CD4-positive, alpha-beta T cell treated with Interleukin-6 at 100 ng/mL for 8 hours (primary cell): ENCODE measurements at regions not wholly inside any gene's neighbourhood (a gene's known extent, or its start where the extent isn't known, plus 50 kb on each side); places are given as distances from the start of the nearest gene placed in this dataset.

Source experiments
- DNase-seq: peaks from one replicate; pipeline ENCODE4 v3.0.0-alpha.2; 2020; ENCODE audit warnings: mixed read lengths, low spot score

DNA sequence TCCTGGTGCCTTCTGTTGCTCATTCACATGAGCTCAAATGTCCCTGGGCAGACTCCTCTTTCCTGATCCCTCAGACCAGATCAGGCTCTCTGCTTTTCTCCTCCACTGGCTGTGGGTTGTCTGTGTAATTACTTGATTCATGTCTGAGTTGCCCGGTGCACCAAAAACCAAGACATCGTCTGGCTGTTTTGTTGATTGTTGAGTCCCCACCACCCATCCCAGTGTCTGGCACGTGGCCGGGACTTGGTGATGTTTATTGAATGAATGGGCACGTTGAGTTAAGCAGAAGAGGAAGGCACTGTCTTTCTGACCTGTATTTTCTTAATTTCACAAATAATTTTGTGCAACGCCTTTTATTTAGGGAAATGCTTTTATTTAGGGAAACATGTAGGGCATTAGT lies 499.1 kb upstream of the HS6ST1 start:
- DNase-seq = no peak

DNA sequence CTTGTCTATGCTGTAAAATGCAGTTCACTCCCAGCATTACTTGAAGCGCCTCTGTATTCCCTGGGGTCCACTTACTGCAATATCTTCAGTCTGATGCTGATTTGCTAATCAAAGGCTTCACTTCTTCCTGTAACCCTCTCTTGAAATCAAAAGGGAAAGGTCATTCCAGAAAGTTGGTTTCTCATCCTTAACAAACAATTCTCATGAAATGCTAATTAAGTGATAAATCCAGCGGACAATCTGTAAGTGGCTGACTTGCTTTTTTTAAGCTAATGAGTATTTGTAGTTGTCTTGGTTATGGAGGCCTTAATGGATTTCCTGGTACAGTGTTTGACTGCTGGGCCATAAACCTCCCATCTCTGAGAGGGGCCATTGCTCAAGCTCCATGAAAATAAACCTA lies 499.6 kb upstream of the HS6ST1 start:
- DNase-seq = no peak

- DNase-seq = no peak
Observed at GRCh38 chr2:128818704-128819491, 500.2 kb upstream of the HS6ST1 start.

GRCh38 chr2:128820452-128820851 lies 501.8 kb upstream of the HS6ST1 start:
- no peak for DNase-seq

DNA sequence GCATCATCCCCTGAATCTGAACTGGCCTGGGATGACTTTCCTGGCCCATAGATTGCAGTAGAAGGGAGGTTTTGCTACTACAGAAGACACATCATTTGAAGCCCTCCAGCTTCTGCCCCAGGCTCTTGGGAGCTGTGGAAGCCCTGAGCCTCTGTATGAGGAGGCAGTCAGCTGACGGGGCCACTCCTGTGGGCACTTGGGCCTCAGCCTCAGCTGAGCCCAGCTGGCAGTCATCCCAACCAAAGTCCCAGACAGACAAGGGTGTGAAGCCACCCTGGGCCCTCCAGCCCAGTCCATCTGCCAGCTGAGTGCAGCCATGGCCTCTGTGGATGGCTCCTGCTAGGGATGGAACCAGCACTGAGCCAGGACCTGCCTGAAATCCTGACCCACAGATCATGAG lies 502.3 kb upstream of the HS6ST1 start:
- DNase-seq = no peak

GRCh38 chr2:128832946-128833663 lies 514.4 kb upstream of the HS6ST1 start:
- no peak for DNase-seq

DNA sequence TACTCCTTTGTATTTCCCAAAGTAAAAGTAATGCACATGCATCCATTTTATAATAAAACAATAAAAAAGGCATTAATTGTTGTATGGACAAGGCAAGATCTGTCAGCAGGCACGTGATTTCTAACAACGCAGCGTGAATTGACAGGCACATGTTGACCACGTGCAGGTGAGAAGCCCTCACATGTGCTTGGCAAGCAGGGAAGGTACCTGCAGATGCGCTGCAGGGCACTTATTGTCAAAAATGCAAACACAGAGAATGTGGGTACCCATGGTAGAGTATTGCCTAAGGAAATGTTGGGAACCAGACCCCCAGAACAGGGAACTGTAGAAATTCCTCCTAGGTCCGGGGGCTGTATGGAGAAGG lies 515.0 kb upstream of the HS6ST1 start:
- no peak for DNase-seq

GRCh38 chr2:128834207-128834879 lies 515.7 kb upstream of the HS6ST1 start:
- DNase-seq = no peak

DNA sequence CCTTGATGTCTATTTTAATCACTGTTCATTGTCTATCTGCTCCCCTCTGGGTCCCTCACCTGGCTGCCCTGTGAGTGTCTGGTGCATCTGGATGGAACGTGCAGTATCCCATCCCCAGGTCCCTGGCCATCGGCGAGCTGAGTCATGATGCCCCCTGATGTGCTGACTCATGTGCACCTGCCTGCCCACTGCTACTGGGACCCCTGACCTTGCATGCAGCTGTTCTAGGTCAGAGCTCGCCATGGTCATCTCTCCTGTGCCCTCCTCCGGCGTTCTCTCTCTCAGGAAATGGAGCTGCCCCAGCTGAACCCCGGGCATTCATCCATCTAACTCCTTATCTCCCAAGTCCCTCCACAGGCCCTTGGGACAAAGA lies 516.2 kb upstream of the HS6ST1 start:
- no peak for DNase-seq

DNA sequence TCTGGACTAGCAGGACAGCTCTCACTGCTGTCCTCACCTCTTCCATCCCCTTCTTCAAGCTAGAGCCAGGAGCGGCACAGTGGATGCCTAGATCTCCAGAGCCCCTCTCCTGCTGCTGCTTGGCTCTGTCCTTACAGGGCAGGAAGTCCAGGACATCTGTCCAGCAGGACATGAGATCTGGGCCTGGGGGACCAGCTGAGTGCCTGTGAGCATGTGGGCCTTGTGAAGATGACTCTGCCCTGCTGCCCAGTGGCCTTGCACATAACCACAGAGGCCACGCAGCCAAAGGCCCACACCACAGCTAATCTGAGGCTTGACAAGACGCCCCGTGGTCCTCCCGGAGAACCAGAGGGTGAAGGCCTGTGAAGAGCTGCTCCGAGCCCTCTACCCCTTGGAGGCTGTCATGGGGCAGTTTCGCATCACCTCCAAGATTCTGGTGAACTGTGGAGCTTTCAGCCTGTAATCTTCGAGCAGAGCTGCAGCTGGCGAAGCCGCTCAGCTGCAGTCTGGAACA lies 516.7 kb upstream of the HS6ST1 start:
- DNase-seq = no peak

DNA sequence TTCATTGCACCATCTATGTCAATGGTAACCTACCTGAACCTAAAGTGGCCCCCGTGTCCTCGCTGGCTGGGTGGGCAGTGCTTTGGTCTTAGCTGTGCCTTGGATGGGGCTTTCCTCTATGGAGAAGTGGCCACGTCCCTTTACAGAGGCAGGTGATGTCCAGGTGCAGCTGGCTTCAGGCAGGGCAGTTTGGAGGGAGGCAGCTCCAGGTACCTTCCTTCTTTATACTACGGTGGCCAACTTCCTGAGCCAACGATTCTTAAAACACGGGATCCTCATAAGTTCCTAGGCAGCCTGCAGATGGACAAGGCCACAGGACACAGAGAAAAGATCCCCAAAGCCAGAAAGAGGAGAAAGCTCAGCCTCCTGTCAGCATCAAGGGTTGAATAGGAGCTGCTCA lies 517.3 kb upstream of the HS6ST1 start:
- DNase-seq = no peak

- no peak for DNase-seq
Observed at GRCh38 chr2:128836559-128837100, 518.0 kb upstream of the HS6ST1 start.

DNA sequence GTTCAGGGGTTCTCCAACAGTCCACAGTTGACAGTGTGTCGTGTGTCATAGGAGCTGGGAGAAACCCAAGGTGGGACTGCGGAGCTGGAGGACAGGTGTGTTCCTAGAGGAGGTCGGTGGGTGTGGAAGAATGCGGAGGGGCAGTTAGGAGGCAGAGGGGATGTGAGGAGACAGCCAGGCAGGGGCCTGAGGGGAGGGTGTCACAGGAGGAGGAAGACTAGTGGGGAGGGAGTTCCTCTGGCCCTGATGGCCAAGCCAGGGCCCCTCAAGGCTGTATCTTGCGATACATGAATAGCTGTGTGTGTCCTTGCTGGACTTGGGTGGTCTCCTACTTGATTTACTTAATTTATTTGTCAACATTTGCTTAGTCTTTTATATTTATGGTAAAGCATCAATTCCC lies 519.6 kb upstream of the HS6ST1 start:
- no peak for DNase-seq

GRCh38 chr2:128841803-128842202 lies 523.1 kb upstream of the HS6ST1 start:
- no peak for DNase-seq

- no peak for DNase-seq
Observed at GRCh38 chr2:128867311-128867710, 548.6 kb upstream of the HS6ST1 start.

GRCh38 chr2:128867936-128868636 lies 549.4 kb upstream of the HS6ST1 start:
- no peak for DNase-seq

DNA sequence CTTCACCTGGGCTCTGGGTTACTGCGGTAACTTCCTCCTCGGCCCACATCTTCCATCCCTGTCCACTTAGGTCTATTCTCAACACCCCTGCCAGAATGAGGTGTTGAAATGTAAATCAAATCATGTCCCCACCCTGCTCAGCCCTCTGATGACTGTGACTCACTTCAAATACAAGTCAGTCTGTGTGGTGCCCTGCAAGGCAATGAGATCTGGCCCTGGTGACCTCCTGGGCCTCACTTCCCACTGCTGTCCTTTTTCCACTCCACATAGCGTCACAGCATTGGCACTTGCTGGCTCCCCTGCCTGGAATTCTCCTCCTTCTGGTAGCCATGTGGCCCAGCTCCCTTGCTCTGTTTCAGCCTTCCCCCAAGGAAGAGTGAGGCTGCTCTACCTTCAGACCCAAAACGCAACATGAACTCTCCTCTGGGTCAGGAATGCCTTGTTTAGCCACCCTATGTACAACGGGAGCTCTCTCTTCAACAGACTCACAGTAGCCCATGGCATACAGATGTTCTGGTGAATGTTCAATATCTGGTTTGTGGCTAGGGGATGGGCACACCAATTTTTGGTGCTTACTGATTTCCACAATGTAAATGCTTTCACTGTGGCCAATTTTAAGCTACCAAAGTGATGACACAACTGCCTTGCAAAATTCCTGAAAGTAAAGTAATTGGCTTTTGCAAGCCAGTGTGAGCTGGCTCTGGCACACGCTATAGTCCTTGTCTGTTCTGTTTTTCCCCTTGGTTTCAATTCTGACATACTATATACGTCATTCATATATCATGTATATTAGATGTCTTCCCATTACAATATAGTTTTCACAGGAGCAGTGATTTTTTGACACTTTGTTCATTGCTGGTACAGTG lies 550.3 kb upstream of the HS6ST1 start:
- DNase-seq = no peak

- no peak for DNase-seq
Observed at GRCh38 chr2:128874608-128875007, 555.9 kb upstream of the HS6ST1 start.

DNA sequence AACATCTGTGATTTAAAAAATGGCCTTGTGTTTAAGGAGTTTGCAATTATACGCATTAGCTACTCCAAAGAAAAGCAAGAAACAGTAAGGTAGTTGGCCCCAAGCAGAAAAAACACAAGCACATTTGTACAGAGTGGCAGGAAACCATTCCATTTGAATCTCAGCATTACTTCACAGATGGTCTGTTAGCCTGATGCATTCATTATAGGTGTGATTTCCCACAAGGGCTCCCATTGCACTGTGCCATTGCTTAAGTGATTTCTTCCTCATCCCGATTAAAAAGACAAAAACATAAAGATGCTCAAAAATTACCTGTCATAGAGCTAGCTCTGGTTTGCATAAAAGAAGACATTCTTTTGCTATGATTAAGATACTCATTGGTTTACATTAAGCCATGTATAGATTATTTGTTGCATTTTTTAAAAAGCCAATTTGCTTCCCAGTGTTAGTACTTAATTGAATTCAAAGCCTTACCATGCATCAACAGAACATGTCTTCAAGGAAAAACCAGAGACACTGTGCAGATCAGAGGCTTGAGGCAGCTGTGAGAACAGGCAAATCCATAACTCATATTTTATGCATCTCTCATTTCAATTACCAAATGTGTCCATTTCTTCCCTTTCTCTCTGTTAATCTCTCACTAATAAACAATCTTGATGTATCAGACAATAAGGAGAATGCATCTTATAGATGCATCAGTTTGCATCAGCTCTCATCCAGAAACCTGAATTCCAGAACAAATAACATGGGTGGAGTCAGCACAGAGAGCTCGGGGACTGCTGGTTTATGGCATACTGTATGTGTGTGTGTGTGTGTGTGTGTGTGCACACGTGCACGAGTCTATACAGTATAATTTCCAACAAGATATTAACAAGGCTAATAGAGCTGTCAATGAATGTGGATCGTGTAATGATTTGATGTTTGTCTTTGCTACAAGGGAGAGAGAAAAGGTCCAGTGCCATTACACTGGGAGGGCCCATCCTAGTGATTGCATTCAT lies 558.6 kb upstream of the HS6ST1 start:
- no peak for DNase-seq

DNA sequence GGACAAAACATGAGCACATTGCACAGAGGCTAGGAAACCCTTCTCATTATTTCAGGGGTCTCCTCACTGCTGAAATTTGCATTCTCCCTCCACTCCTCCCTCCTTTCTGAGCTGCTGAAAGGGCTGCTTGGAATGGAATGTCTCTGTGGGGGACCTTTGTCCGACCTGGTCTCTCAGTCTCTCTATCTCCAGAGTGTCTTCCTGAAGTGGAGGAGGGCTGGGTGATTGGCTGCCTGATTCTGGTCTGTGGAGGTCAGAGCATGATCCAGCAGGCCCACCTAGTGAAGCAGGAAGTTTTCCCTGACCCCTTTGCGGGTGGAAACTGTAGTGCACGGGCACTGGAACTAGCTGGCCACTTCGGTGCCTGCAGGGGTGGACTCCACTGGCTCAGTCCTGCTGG lies 560.5 kb upstream of the HS6ST1 start:
- DNase-seq = no peak
